ENCODE measurements at regions not wholly inside any gene's neighbourhood (a gene's known extent, or its start where the extent isn't known, plus 50 kb on each side); places are given as distances from the start of the nearest gene placed in this dataset.

- peak; percentile 22 for DNase-seq (ENCODE audit: low spot score)
These were observed 353.6 kb upstream of the RPS6KA3 start for GRCh38 chrX:20620306-20620705.

DNA sequence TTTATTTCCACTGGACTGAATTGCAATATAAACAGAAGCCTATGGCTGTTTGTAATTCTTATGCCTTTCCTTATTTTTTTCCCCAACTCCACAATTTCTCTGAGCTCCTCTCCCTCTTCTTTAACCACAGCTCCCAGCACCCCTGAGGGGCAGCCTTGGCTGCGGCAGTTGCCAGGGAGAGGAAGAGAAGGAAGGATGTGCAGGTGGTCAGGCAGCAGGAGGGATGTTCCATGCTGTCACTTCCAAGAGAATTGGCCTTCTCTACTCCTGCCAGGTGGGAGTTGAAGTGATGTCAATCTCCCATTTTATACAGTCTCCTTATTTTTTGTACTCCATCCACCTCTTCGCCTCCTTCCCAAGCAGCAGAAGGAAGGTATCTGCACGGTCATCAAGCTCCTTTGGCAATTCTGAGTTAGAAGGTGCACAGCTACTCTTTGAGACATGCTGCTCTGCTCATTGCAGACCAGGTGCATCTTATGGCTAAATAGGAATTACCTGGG is 343.3 kb upstream of the RPS6KA3 start:
- DNase-seq (ENCODE audit: low spot score), result no peak

DNA sequence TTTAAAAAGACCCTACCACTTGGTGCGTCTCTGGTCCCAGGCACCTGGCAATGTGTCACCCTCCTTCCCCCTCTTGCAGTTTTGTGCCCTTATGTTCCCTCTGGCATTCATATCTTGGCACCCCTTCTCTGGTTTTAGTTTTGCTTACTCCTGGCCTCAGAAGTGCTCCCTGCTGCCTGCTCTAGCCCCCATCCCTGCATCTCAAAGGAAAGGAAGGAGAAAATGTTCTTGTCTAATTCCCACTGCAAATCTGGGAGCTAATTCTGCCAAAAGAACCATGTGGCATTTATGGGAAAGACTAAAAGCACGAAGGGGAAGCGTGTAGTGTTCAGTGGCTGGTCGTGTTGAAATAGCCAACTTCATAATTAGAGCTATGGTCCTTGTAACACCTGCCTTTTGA is 340.1 kb upstream of the RPS6KA3 start:
- DNase-seq (ENCODE audit: low spot score), result no peak

DNA sequence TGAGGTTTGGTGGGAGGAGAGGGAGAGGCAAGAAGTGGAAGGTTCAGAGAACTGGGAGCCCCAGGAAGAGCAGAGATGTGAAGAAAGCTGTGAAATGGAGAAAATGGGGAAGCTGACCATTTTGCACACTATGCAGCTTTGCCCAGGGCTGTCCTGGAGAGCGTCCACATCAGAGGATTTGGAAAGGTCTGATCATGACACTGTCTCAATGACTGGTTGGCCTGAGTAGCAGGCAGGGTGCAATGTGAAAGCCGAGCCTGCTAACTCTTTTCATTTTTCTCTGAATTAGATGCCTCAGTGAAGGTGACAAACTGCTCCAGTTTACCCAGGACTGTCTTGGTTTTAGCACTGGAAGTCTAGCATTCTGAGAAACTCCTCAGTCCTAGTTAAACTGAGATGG is 330.1 kb upstream of the RPS6KA3 start:
- no peak for DNase-seq (ENCODE audit: low spot score)

DNA sequence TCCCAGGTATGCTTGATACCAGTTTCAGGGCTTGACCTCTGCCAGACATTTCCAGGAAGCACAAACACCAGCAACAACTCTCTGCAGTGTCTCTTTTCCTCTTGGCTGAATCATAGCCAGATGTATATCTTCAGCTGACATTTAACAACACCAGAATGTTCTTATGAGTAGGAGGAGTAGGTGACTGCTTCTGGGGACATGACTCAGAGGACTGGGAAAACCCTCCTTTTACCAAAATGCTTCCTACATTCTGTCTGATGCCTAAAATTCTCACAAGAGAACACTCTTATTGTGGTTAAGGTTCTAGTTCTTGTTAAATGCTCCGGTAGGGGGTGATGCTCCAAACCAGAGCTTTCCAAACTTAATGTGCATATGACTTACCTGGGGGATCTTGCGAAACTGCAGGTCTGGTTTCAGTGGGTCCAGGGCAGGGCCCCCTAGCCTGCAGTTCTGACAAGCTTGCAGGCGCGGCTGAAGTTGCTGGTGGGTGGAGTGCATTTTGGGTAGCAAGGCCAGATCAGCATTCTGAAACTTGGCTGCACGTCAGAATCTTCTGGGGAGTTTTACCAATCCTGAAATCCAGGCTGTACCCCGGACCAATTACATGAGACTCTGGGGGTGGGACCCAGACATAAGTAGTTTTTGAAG is 329.3 kb upstream of the RPS6KA3 start:
- DNase-seq (ENCODE audit: low spot score), result no peak

DNA sequence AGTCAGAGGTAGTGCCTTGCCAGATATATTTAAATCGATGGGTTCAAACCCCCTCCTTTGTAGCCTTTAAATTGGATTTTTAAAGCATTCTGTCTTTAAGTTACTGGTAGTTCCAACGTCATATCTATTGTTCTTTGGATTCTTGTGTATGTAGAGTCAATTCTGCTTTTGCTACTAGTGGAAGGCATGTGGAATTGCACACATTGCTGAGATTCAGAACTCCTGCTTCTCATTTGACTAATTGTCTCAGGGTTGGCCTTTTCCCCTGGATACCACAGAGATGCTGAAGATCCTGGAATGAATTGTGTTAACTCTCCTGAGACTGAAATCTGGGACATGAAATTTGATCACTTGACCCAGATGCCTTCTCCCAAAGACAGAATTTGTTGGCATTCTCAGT is 328.3 kb upstream of the RPS6KA3 start:
- DNase-seq (ENCODE audit: low spot score), result peak; percentile 18

DNA sequence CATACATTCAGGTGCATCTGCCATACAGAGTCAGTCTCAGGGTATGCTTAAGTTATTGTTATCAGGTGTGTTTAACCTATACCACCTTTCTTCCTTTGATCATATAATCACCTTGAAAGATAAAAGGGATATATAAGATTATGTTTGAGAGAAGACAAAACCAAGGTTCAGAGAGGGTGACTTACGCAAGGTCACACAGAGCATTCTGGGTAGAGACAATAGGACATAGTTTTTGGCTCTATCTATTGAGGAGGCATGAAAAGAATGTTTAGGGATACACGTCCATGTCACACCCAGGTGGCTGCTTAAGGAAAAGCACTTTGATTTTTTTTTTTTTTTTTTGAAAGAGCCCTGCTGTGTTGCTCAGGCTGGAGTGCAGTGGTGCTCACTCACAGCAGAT is 327.1 kb upstream of the RPS6KA3 start:
- no peak for DNase-seq (ENCODE audit: low spot score)

DNA sequence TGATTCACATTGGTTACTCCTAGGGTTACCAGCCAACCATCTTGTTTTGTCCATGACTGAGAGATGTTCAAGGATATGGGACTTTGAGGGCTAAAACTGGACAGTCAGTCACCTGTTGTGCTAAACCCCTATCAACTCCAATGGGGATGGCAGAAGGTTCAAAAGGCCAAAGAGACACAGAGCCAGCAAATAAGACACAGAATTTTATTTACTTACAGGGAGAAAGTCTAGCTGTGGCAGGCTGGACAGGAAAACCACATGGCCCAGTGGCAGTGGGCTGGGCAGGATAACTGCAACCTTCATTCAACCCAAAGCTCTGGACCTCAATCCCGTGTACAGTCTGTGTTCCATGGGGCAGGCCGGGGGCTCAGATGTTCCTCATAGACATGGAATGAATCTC is 326.7 kb upstream of the RPS6KA3 start:
- no peak for DNase-seq (ENCODE audit: low spot score)

DNA sequence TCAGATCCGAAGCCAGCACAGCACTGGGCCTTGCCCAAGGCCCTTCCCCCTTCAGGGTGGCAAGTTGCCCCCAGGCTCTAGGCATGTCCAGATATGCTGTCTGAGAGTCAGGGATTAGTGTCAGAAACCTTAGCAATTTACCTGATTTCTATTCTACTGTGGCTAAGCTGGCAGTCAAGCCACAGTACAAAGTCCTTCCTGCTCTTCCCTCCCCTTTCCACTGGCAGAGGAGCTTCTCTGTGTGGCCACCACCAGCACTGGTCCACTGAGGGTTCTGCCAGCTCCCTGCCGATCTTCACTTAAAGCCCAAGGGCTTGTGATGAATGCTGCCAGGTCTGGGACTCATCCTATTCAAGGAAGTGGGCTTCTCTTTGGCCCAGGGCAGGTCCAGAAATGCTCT is 324.5 kb upstream of the RPS6KA3 start:
- DNase-seq (ENCODE audit: low spot score), result no peak

- DNase-seq (ENCODE audit: low spot score), result no peak
These were observed 319.1 kb upstream of the RPS6KA3 start for GRCh38 chrX:20585782-20586181.

DNA sequence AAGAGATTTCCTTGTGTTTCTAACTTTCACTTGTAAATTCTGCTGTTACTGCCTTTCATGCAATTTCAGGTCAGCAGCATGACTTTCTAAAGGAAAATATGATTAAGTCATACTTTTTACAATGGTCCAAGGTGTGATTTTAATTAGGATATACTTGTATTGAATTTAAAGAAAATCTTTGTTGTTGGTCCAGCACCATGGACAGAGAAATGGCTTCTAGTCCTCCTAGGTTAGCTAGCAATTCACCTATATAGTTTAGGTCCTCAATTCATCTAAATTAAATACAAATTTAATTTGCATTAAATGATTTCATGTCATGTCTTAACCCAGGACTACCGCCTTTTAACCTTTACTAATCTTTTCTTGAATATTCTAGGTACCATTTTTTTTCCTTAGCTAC is 304.9 kb upstream of the RPS6KA3 start:
- DNase-seq (ENCODE audit: low spot score), result no peak

- DNase-seq (ENCODE audit: low spot score), result no peak
These were observed 300.4 kb upstream of the RPS6KA3 start for GRCh38 chrX:20567108-20567507.

DNA sequence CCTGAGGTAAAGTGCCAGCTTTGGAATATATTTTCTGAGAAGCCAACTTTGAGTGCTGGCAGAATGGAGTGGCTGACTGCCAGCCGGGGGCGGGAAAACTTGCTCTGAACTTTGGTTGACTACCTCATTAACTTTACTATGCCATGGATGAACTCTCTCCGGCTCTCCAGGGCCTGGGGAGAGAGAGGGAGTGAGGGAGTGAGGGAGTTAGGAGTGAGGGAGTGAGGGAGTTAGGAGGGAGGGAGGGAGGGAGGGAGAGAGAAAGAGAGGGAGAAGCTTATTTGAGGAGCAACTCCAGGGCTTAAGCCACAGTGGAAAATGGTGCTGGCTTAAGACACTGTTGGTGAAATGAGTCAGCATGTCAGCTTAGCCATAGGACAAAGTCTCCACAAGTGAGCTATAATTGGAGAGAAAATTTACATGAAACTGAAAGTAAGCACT is 280.9 kb upstream of the RPS6KA3 start:
- peak; percentile 14 for DNase-seq (ENCODE audit: low spot score)

- DNase-seq (ENCODE audit: low spot score), result no peak
These were observed 278.8 kb upstream of the RPS6KA3 start for GRCh38 chrX:20545538-20545937.

GRCh38 chrX:20542072-20542471 is 275.4 kb upstream of the RPS6KA3 start:
- DNase-seq (ENCODE audit: low spot score), result no peak

GRCh38 chrX:20538974-20539373 is 272.3 kb upstream of the RPS6KA3 start:
- DNase-seq (ENCODE audit: low spot score), result no peak

GRCh38 chrX:20531667-20532066 is 265.0 kb upstream of the RPS6KA3 start:
- no peak for DNase-seq (ENCODE audit: low spot score)

DNA sequence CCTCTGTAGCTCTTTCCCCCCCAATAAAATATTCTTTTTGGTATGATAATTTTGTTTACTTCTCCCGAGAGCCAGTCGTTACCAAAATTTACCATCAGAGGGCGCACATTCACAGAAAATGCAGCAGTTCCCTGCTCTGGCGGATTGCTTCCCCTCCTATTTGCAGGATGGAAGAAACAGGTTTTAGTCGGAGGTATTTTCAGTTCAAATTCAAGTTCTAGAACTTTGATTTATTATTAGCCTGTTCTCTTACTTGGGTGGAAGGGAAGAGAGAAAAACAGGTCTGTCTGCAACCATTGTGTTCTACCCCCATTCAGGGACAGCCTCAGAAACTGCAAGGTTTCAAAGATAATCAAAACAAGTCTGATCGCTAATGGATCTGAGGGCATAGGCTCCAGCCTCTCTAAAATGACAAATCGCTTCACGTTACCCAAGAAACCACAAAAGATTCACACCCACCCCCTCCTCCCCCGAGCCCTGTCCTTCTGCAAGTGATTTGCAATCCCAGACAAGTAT is 263.8 kb upstream of the RPS6KA3 start:
- DNase-seq (ENCODE audit: low spot score), result peak; percentile 40

DNA sequence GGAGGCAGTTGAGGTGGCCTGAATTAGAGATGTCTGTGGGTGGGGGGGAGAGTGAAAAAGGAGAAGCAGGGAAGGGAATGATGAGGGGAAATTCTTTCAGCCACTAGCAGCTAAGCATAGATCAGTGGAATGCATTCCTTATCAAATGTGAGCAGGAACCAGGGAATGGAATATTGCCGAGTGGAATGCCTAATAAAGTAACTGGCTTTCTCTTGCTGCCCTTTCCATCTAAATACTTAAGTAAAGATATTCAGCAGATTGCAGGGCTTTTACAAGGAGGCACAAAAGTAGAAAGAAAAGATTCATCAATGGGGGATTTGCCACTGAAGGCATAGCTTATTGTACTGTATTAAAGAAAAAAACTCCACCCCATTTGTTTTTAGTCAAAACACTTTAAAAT is 263.0 kb upstream of the RPS6KA3 start:
- no peak for DNase-seq (ENCODE audit: low spot score)

DNA sequence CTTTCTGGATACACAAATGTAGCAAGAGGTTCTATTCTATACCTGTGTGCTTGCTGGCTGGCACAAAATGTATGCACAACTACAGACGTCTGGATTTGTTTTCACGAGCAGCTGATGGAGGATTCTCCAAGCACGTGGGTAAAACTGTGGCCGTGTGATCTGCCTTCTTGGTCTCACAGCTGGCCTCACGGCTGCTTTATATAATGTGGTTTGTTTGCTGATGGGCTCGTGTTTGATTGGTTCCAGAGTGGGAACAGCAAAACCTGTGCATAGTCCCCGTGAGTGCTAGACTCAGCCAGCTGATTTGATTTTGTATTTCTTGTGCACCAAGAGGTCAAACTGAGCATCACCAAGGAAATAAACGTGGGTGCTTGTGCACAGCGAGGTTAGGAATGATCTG is 262.6 kb upstream of the RPS6KA3 start:
- no peak for DNase-seq (ENCODE audit: low spot score)

DNA sequence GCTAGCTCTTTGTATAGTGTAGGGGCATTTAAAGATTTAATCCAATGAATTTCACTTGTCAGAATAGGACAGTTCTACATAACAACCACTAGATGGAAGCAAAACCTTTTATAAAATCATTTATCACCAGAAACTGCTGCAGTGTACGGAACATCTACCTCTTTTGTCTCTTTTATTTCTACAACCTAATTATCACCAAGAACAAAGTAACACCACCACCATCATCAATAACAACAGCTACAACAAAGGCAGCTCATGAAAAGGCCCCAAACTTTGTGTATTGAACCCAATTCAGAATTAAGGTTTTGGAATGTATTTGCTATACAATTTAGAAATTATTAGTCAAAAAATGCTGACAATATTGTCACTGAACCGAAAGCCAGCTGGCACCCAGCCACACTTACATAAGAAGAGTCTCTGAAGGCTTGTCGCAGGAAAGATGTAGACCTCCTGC is 260.9 kb upstream of the RPS6KA3 start:
- peak; percentile 65 for DNase-seq (ENCODE audit: low spot score)

DNA sequence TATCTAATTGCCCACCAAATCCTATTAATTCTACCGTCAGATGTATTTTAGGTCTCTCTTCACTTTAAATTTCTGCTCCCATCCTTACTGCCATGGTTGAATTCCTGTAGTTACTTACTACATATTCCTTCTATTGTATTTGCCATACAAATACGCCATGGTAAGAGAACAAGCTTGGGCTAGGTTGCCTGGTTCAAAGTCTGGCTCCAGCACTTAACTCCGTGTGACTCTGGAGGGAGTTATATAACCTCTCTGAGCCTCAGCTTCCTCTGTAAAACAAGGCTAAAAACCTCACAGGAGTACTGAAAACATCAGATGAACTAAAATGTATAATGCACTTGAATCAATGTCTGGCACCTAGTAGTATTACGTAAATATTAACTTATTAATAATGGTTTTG is 260.3 kb upstream of the RPS6KA3 start:
- DNase-seq (ENCODE audit: low spot score), result no peak

GRCh38 chrX:20523626-20524312 is 257.1 kb upstream of the RPS6KA3 start:
- DNase-seq (ENCODE audit: low spot score), result no peak

DNA sequence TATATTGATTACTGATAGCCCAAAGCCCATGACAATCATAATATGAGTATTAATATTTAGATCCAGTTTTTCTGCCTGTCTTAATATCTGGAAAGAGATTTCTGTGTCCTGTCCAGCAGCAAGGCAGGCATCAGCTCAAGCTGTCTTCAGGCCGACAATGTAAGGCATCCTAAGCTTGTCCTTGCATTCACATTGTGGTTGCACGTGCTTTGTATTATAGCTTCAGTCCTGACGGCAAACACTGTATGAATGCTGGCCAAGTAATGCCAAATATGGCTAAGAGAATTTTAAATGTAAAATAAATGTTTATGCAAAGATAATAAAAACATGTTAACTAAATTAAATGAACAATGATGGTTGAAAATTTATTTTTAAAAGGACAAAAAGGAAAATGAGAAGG is 255.7 kb upstream of the RPS6KA3 start:
- no peak for DNase-seq (ENCODE audit: low spot score)
